NT2/D1 (cell line): ENCODE measurements at regions not wholly inside any gene's neighbourhood (a gene's known extent, or its start where the extent isn't known, plus 50 kb on each side); places are given as distances from the start of the nearest gene placed in this dataset.

Experiments
- SUZ12 ChIP-seq: IDR thresholded peaks from 2 replicates; pipeline ENCODE4 v1.6.1; 2011; ENCODE audit not compliant: insufficient read length, insufficient read depth; ENCODE audit errors: extremely low read depth
- YY1 ChIP-seq: IDR thresholded peaks from 2 replicates; pipeline ENCODE4 v1.6.1; 2011; ENCODE audit not compliant: insufficient read length, insufficient read depth

DNA sequence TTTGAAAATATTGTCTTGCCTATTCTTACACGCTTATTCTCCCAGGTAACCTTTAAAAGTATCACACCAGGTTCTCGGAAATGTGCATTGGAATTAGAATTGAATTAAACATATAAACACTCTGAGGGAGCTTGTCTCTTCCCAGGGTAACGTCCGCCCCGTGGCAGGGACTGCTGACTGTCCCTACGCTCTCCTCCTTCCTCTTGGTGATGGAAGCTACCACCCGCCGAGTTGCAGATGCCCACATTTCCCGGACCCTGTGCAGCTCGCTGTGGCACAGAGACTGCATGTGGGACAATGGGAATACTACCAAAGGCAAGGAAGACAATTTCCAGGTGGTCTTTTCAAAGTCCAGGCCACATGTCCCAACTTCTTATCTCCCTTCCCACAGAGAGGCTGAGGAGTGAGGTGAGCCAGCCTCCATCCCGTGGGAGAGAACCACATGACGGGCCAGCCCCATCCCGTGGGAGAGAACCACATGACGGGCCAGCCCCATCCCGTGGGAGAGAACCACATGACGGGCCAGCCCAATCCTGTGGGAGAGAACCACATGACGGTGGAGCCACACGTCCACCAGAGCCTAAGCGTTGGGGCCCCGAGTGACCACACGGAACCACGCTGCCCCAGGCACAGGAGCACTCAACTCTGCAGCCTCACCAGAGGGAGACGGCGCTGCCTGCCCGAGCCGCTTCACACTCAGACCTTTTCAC lies 249.4 kb upstream of the IRX1 start:
- no peak for TF ChIP-seq YY1
- TF ChIP-seq SUZ12, result no peak
